DMS 273 (cell line): ENCODE measurements at regions not wholly inside any gene's neighbourhood (a gene's known extent, or its start where the extent isn't known, plus 50 kb on each side); places are given as distances from the start of the nearest gene placed in this dataset.

Experiments
- DNase-seq: peaks from one replicate; lab custom pipeline; 2025; ENCODE audit not compliant: unreplicated experiment; lab: John Stamatoyannopoulos, UW

GRCh38 chr1:41308520-41308919 is 52.7 kb upstream of the FOXO6 start:
- DNase-seq: peak; percentile 89

- no peak for DNase-seq
These were observed 55.5 kb upstream of the FOXO6 start for GRCh38 chr1:41305576-41306363.

- no peak for DNase-seq
These were observed 54.4 kb upstream of the SCMH1 start for GRCh38 chr1:41296506-41296905.

- DNase-seq: no peak
These were observed 52.1 kb upstream of the SCMH1 start for GRCh38 chr1:41294216-41294615.

- DNase-seq: peak; percentile 93
These were observed 51.7 kb upstream of the SCMH1 start for GRCh38 chr1:41293779-41294178.
